ENCODE measurements at regions not wholly inside any gene's neighbourhood (a gene's known extent, or its start where the extent isn't known, plus 50 kb on each side); places are given as distances from the start of the nearest gene placed in this dataset.

DNA sequence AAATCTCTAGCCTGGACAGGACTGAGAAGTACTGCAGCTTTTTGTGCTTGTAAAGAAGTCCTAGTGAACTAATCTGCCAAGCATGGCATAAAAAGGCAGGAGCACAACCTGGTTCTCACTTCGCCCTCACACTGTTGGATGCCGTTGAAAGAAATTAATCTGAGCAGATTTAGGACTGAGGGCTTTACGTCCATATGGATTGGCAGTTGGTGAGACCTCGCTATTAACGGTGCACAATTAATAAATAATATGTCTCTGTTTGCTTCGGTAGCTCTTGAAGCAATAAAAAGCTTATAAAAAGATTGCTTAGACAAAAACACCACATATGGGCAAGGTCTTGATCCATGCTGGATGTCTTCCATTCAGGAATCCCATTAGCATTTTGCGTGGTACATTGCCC, 185.6 kb upstream of the EPHA7 start:
- H3K4me3 ChIP-seq (ENCODE audit: control insufficient read depth, low read depth, low read length) = no peak overlapping the region
- no peak for TF ChIP-seq CTCF (conservative IDR thresholded peaks at IDR 0.05; ENCODE audit: control insufficient read depth, insufficient read depth, low read depth, low read length)
- DNase-seq (ENCODE audit: low read depth) = no peak

GRCh38 chr6:93592417-93592816, 173.1 kb upstream of the EPHA7 start:
- TF ChIP-seq CTCF (conservative IDR thresholded peaks at IDR 0.05; ENCODE audit: control insufficient read depth, insufficient read depth, low read depth, low read length) = no peak
- no peak for DNase-seq (ENCODE audit: low read depth)
- H3K4me3 ChIP-seq (ENCODE audit: control insufficient read depth, low read depth, low read length) = no peak overlapping the region

GRCh38 chr6:93586306-93586705, 166.9 kb upstream of the EPHA7 start:
- no peak for TF ChIP-seq CTCF (conservative IDR thresholded peaks at IDR 0.05; ENCODE audit: control insufficient read depth, insufficient read depth, low read depth, low read length)
- no peak for DNase-seq (ENCODE audit: low read depth)
- H3K4me3 ChIP-seq (ENCODE audit: control insufficient read depth, low read depth, low read length) = no peak overlapping the region

DNA sequence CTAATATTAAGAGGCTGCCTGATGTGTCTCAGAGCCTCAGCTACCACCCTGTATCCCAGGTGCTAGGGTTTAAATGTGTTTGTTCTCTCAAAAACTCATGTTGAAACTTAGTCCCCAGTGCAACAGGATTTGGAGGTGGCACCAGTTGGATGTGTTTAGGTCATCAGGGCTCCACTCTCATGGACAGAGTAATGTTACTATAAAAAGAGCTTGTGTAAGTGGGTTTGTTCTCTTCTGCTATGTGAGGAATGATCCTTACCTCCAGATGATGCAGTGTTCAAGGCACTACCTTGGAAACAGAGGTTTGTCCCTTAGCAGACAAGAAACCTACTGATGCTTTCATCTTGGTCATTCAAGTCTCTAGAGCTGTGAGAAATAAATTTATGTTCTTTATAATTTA, 164.9 kb upstream of the EPHA7 start:
- no peak for TF ChIP-seq CTCF (conservative IDR thresholded peaks at IDR 0.05; ENCODE audit: control insufficient read depth, insufficient read depth, low read depth, low read length)

DNA sequence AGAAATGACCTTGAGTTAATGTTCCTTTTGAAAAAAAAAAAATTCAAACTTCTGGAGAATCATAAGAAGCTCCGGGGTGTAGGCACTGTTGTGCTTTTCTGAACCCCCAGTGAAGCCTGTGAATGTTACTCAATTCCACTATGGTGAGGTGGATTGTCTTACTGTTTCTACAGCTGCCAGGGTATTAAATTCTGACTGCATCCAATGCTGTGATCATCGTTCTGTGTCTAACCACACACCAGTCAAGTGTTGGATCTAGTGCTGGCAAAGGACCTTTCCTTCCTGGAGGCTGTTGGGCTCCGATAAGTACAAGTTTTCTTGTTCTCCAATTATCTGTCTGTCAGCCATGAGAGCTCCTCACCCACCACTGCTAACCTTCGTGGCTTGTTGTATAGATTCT, 162.0 kb upstream of the EPHA7 start:
- H3K4me3 ChIP-seq (ENCODE audit: control insufficient read depth, low read depth, low read length) = no peak overlapping the region
- DNase-seq (ENCODE audit: low read depth) = no peak
- TF ChIP-seq CTCF (conservative IDR thresholded peaks at IDR 0.05; ENCODE audit: control insufficient read depth, insufficient read depth, low read depth, low read length) = no peak

More for the DNA sequence above, 164.9 kb upstream of the EPHA7 start:
- H3K4me3 ChIP-seq (ENCODE audit: control insufficient read depth, low read depth, low read length) = no peak overlapping the region
- DNase-seq (ENCODE audit: low read depth) = no peak

DNA sequence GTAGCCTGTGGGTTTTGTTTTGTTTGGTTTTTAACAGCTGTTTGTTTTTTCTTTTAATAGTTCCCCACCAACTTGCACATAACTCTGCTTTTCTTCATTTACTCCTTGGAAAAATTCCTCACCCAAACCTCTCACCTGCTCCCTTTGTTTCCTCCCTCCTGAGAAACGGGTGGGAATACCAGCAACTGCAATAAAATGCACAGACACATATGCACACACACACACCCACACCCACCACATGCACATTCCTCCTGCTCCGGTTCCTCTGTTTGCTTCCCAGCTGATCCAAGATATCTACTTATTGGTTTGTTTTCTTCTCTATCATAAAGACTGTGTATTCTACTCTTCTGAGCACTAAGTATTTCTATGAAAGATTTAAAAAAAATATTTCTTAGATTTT, 161.1 kb upstream of the EPHA7 start:
- no peak overlapping the region for H3K4me3 ChIP-seq (ENCODE audit: control insufficient read depth, low read depth, low read length)
- TF ChIP-seq CTCF (conservative IDR thresholded peaks at IDR 0.05; ENCODE audit: control insufficient read depth, insufficient read depth, low read depth, low read length) = no peak
- DNase-seq (ENCODE audit: low read depth) = no peak

All from fibroblast of mammary gland (primary cell).